ENCODE measurements at regions not wholly inside any gene's neighbourhood (a gene's known extent, or its start where the extent isn't known, plus 50 kb on each side); places are given as distances from the start of the nearest gene placed in this dataset.
"Not testable (repeated sequence)": the region's sequence is repeated elsewhere in the genome, so short reads cannot be mapped to it uniquely, and the experiment has no call there.

DNA sequence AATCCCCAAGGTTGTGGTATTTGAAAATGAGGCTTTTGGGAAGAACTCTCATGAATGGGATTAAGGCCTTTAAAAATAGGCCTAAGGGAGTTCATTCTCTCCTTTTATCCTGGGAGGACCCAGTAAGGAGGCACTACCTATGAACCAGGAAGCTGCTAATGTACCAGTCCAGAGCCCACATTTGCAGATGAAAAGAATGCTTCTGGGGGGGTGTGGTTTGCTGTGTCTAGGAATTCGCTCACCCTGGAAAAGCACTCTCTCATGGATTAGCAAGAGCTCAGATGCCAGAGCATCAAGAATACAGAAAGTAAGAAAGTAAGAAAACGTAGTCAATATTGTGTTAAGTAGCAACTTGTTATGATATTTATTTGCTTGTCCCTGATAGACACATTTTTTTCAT is 785.7 kb upstream of the GYPC start:
- no peak for DNase-seq (ENCODE audit: low read depth)

DNA sequence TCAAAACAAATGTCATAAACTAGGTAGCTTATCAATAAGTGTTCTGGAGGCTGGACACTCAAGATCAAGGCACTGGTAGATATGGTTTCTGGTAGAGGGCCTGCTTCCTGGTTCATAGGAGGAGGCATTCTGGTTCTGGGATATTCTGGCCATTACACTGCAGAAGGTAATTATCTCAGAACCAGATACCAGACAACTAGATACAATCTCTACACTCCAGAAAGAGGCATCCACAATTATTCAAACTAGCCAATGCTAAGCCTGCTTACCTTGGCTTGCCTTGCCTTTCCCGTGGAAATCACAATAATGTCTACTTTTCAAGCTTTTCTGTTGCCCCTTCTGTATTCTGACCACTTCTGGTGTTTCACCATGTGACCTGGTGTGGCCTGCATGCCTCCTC is 785.2 kb upstream of the GYPC start:
- DNase-seq (ENCODE audit: low read depth): no peak

DNA sequence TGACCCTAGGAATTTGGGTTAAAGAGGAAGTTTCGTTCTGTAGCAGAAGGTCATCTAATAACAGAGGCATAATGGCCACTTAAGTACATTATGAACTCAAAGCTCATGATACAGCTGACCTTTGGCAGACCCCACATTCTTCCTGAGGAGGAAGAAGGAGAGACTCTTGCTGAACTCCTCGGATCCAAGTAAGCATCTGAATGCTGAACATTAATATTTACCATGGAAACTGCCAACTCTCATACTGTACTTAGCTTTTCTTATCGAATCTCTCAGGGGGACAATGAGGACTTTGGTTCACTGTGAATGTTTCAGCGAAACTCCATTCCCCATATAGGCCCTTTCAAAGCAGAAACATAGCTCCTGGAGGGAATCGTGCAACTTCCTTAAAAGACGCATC is 781.4 kb upstream of the GYPC start:
- DNase-seq (ENCODE audit: low read depth): no peak

DNA sequence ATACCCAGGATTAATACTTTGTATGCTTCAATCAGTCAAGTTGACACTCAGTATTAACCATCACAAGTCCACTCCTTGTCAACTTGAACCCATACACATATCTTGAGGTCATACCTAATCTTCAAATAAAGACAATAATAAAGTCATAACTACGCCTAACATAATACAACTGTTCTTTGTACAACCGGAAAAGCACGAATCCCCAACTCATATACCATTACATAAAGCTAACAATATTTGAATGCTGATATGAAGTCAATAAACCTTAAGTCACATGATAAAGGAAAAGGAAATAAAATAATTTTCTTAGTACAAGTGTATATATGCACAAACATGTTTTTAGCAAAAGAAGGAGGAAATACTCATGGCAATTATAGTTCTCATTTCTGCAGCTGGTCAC is 770.6 kb upstream of the GYPC start:
- no peak for DNase-seq (ENCODE audit: low read depth)

DNA sequence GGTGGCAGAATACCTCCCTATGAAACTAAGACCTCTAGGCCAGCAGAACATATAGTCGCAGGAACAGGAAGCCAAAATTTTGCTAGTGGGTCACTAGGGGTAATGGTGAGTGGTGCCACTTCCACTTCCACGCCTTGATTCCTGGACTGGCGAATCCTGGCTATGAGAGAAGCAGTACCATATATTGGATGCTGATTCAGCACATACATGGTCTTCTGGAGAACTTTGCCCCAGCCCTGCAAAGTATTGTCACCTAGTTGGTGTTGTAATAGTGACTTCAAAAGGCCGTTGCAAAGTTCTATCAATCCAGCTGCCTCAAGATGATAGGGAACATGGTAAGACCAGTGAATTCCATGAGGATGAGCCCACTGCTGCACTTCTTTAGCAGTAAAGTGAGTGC is 769.8 kb upstream of the GYPC start:
- no peak for DNase-seq (ENCODE audit: low read depth)

DNA sequence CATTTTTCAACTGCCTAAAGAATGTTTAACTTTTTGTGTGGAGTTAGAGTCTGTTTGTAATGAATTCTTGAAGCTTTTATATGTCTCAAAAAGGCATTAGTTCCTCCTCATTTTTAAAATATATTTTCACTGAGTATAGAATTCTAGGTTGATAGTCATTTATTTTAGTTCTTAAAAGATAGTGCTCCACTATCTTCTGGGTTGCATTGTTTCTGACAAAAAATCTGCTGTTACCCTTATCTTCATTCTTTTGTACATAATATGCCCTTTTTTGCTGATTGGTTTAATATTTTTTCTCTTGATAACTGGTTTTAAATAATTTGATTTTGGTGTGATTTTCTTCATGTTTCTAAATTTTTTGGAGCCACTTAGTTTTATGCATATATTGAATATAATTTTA is 754.7 kb upstream of the GYPC start:
- DNase-seq (ENCODE audit: low read depth): no peak

DNA sequence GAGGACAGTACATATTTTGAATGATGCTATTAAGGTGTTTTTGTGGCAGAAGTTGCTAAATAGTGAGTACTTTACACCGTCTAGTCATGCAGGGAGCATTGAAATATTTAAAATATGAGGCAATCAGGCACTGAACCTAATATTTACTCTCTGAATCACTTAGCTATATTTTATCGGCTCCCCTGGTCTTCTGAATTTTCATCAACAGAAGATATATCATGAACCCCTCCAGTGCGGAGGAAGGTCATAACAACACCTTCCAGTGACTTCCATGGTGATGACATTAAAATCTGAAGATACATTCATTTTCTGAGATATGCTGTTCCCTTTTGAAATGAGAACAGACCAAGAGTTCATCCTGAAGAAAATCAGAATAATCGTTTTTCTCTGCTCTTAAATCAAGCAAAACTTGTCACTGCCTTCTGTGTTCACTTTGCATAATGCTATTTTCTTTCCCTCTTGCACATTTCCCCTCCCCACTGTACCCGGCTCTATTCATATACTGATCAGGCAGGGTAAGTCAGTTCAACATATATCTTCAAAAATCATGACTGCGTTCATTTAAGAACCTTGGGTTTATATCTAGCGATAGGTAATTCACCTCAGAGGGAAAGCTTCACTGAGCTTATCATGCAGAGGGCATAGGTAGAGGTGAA is 729.9 kb upstream of the GYPC start:
- no peak for DNase-seq (ENCODE audit: low read depth)

DNA sequence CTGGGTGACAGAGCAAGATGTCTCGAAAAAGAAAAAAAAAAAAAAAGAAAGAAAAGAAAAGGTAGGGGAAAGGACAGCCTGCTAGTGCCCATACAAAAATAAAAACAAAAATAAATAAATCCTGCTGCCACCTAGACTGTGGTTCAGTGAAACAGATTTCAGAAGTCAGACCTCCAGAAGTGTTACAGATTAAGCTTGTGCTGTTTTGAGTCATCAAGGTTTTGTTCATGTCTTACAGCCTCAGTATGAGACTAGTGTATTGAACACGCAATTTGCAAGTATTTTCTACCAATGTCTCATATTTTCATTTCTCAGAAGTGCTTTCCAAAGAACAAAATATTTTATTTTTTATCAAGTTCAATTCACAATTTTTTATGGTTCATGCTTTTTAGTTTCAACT is 720.4 kb upstream of the GYPC start:
- DNase-seq (ENCODE audit: low read depth): no peak

DNA sequence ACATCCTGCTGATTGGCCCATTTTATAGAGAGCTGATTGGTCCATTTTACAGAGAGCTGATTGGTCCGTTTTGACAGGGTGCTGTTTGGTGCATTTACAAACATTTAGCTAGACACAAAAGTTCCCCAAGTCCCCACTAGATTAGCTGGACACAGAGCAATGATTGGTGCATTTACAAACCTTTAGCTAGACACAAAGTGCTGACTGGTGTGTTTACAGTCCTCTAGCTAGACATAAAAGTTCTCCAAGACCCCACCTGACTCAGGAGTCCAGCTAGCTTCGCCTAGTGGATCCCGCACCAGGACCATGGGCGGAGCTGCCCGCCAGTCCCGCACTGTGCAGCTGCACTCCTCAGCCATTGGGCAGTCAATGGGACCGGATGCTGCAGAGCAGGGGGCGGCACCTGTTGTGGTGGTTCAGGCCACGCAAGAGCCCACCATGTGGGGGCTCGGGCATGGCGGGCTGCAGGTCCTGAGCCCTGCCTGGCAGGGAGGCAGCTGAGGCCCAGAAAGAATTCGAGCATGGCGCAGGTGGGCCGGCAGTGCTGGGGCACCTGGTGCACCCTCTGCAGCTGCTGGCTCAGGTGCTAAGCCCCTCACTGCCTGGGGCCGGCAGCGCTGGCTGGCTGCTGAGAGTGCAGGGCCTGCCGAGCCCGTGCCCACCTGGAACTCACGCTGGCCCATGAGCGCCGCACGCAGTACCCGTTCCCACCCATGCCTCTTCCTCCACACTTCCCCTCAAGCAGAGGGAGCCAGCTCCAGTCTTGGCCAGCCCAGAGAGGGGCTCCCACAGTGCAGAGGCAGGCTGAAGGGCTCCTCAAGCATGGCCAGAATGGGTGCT is 713.2 kb upstream of the GYPC start:
- DNase-seq (ENCODE audit: low read depth): no peak

DNA sequence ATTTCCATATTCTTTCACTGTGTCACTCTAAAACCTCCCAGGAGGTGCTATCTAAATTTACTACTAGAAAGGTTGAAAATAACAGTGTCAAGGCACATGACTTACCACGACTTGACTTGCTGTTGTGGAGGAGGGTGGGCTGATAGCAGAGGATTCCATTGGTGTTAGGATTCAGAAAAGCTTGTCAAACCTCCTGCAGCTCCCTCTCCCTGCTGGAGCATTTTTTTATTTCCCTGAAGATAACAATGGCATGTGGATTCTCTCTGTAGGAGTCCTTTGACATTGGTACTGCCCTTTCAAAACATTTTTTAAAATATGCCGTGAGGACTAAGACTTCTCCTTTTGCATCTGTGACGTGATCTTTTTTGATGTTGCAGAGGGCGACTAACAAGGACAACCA is 696.9 kb upstream of the GYPC start:
- DNase-seq (ENCODE audit: low read depth): no peak

DNA sequence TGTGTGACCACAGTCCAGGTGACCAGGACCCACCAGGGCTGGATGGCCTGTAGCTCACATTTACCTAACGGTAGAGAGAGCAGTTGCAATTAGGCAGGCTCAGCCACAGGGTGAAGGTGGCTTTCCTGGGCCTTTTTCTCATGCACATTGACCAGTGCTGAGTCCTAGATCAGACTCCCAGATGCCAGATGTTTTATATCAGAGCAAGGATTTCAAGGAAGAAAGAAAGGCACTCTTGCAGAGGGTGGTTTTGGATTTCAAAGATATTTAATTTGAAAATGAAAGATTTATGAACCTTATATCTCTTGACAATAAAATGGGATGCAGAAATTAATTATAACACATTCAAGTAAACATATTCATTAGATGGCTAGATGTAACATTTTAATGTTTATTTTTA is 694.2 kb upstream of the GYPC start:
- no peak for DNase-seq (ENCODE audit: low read depth)

DNA sequence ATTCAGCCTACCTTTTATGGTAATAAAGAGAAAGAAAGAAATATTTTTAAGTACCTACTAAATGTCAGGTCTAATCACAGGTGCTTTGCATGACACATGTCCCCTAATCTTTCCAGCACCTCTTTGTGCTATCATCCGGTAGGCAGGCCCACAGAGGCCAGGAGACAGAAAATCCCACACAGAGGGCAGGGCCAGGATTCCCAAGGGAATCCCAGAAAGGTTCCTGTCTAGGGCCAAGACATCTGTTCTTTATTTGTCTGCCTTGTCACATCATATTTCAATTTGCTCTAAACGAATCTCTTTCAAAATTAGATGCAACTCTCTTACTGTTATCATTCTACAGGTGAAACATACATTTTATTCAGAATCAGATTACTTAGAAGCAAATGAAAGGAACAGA is 676.1 kb upstream of the GYPC start:
- no peak for DNase-seq (ENCODE audit: low read depth)

DNA sequence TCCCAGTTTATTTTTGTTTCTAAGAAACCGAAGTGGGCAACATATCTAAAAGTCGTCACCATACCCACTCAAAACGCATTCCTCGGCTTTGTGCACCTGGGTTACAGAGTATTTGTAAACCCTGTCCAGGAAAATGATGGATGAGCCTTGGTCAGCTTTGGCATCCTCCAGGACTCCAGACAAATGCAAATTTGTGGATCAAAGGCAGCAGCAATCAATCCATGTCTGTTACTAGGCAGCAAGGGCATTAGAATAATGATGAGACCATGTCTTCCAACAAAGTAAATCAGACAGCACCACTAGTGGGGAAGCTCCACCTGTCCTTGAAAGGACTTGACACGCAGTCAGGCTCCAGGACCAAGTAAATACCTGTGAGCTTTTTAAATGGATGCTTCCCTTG is 672.6 kb upstream of the GYPC start:
- no peak for DNase-seq (ENCODE audit: low read depth)

DNA sequence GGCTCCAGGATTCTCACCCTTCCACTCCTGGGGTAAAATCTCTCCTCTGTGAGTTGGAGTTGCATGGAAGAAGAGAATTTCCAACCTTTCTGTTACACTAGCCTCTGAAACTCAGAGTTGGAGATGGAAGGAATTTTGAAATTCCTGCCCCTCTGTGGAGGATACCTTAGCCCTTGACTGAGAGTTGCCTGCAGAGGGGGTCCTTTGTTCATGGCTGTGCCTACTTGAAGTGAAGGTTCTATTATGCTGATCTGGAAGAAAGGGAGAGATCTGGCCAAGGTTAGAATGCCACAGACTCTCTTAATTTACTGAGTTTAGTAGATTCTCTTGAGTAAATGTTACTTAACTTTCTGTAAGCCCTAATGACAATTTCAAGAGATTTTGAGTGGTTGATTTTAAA is 626.6 kb upstream of the GYPC start:
- DNase-seq (ENCODE audit: low read depth): no peak

DNA sequence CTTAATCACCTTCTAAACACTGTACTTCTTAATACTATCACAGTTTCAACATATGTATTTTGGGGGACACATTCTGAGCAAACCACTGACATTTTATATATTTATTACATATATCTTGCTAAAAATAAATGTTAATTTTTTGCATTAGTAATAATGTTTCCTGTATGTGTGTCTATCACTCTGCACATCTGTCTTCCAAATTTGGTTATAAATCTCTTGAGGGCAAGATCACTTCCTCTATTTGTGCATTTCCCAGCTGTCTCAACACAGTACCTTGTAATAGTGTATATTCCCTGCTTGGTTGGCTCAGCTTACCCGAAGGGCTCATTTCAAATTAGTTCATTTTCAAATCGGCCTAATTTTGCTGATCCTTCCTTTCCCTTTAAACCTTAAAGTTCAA is 617.1 kb upstream of the GYPC start:
- no peak for DNase-seq (ENCODE audit: low read depth)

DNA sequence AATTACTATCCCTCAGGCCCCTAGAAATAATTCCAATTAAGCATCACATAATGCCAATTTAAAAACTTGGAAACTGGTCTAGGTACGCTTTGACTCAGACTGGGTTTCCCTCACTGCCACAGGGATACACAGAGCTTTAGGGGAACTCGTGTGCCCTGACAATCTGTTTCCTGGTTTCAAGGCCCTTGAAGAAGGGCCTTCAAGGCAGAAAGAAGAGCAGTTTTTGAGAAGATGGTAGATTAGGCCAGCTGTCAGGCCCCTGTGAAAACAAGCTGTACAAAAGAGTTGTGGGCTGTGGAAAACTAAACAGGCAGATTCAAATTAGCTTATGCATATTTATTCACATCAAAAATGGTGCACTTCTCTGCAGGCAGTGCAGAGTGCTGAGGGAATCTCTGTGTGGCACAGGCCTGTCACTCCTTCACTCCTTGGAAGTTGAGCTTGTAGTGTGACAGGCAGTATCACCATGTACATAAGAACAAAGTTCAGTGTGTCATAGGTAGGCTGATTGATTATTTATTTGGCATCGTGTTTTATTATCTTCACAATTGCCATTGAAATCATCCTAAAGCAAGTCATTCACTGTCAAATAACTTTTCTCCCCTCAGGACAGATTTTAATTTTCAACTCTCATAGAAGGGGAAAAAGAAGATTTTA is 614.4 kb upstream of the GYPC start:
- DNase-seq (ENCODE audit: low read depth): no peak

DNA sequence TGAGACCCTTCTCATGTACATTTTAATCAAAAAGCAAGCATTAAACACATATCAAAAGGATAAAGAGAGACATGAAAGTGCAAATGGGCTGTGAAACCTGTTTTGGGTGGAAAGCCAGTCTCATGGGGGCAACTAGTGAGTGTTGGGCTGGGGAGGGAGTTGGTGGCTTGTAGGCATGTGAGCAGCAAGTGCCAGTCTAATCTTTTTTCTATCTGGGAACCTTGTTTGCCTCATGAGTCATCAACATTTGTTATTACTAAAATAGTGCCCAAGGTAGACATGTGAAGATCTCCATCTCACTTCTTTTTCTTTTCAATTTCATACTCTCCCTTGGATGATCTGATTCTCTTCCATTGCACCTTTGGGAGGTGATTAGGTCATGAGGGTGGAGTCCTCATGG is 613.9 kb upstream of the GYPC start:
- DNase-seq (ENCODE audit: low read depth): no peak

DNA sequence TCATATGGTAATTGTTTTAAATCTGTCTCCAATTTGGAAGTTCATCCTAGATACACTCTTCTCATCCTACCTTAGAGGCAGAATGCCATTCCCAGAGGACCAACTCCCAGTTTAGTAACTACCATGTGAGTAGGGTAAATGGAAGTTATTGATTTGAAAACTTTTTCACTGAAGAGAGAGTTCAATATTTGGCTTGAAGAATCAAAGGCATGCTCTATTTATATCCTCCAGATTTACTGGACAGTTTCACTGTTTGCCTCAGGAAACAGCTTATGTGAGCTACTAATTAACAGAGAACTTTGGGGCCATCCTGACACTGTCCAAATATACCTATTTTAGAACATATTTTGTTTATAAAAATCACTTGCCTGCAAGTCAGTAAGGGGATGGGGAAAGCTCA is 607.2 kb upstream of the GYPC start:
- no peak for DNase-seq (ENCODE audit: low read depth)

DNA sequence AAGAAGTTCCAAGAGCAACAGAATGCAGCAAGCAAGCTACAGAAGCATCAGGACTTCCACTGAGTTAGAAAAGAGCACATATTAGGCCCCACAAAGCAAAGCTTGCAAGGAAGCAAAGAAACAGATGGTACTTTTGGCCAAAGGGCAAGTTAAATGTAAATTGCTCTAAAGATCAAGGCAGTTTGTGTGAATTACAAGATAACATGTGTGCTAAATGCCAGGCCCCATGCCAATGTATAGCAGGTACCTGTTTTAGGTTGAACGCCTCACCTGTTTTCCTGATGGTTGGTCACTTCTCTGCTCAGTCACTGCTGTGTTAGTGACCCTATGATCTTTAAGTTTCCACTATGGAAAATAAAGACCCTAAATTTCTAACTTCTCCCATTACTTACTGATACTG is 606.5 kb upstream of the GYPC start:
- DNase-seq (ENCODE audit: low read depth): no peak

DNA sequence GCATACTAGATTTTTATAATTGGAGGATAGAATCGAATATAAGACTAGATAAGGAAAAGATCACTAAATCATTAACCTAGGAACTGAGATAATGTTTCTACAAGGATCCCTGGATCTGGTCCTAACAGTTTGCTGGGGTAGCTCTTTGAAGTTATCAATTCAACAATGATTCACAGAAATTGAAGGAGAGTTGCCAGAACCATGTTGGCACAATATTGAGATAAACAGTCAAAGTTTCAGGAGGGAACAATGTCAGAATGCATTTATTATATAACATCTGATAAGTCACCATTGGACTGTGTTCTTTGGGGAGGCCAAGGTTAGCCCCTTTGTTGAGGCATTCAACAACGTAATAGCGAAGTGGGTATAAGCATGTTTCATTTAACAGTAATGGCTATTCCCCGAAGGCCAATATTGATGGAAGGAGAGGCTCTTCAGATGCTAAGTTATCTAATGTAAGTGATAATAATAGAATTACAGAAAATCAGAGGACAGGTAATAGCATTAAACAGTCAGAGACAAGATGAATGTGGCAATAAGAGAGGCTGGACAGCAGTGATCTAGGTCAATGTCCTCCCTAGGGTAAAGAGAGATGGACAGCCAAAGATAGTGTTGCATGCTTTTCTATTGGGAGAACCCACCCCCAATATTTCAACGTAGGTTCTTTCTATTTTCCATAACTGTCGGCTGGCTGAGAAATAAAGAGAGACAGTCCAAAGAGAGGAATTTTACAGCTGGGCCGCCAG is 604.8 kb upstream of the GYPC start:
- no peak for DNase-seq (ENCODE audit: low read depth)

DNA sequence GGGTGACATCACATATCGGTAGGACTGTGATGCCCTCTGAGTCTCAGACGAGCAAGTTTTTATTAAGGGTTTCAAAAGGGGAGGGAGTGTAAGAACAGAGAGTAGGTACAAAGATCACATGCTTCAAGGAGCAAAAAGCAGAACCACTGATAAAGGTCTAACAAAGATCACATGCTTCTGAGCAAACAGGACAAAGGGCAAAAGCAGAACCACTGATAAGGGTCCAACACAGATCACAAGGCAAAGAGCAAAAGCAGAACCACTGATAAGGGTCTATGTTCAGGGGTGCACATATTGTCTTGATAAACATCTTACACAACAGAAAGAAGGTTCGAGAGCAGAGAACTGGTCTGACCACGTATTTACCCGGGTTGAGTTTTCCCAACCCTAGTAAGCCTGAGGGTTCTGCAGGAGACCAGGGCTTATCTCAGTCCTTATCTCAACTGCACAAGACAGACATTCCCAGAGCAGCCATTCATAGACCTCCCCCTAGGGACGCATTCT is 604.2 kb upstream of the GYPC start:
- DNase-seq (ENCODE audit: low read depth): not testable (repeated sequence)

DNA sequence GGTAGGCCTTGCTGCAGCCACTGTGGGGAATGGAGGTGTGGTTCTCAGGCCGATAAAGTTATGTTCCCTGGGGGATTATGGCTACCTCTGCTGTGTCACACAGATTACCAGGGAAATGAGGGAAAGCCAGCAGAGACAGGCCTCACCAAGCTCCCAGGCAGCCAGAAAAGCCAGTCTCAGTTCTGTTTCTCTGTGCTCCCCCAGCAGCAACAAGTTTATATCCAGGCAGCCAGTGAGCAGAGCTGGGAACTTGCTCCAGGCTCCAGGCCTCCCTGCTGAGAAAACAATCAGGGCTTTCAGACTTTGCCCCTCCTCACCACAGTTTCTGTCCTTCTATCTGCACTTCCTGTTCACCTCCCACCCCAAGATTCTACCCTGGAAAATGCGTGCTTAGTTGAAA is 596.6 kb upstream of the GYPC start:
- DNase-seq (ENCODE audit: low read depth): no peak
